Mesothelial cell of epicardium (in vitro differentiated cells): ENCODE measurements at regions not wholly inside any gene's neighbourhood (a gene's known extent, or its start where the extent isn't known, plus 50 kb on each side); places are given as distances from the start of the nearest gene placed in this dataset.

Source experiments
- DNase-seq, 2 experiments: peaks; one replicate each; pipeline ENCODE4 v3.0.0; 2021; ENCODE audit warnings: low spot score in 2 of 2; ENCODE audit not compliant: unreplicated experiment in 2 of 2
- H3K27ac Mint-ChIP-seq: 2 replicates; pipeline ENCODE4 v1.8.0; 2021; ENCODE audit warnings: mixed read lengths
- H3K27me3 Mint-ChIP-seq: 2 replicates; pipeline ENCODE4 v1.8.0; 2021; ENCODE audit warnings: low read depth, mixed read lengths
- H3K36me3 Mint-ChIP-seq: 2 replicates; pipeline ENCODE4 v1.8.0; 2021; ENCODE audit warnings: mixed read lengths
- H3K4me1 Mint-ChIP-seq: 2 replicates; pipeline ENCODE4 v1.8.0; 2021; ENCODE audit warnings: mixed read lengths
- H3K4me3 Mint-ChIP-seq: 2 replicates; pipeline ENCODE4 v1.8.0; 2021; ENCODE audit warnings: mild to moderate bottlenecking, moderate library complexity, mixed read lengths
- H3K9me3 Mint-ChIP-seq: 2 replicates; pipeline ENCODE4 v1.8.0; 2021; ENCODE audit warnings: mixed read lengths
- CTCF ChIP-seq: fragments of 200-600 bp; sonication (generic); IDR thresholded peaks from one replicate; pipeline ENCODE4 v1.5.0; 2021; ENCODE audit warnings: antibody characterized with exemption; ENCODE audit not compliant: unreplicated experiment

GRCh38 chr3:148532326-148532725 is 165.4 kb upstream of the AGTR1 start:
- Mint-ChIP-seq H3K4me1 (no peaks in the 10 kb centered on the region), H3K27me3 (peaks cover 6% of the 10 kb centered on the region), H3K36me3 (no peaks in the 10 kb centered on the region), H3K27ac (no peak overlapping the region), H3K9me3 (peaks cover under 1% of the 10 kb centered on the region), H3K4me3 (no peak overlapping the region)
- TF ChIP-seq CTCF = no peak
- DNase-seq = no peak

GRCh38 chr3:148532774-148533173 is 164.9 kb upstream of the AGTR1 start:
- Mint-ChIP-seq H3K27me3 (peaks cover 6% of the 10 kb centered on the region), H3K4me3 (no peak overlapping the region), H3K27ac (no peak overlapping the region), H3K9me3 (no peaks in the 10 kb centered on the region), H3K36me3 (no peaks in the 10 kb centered on the region), H3K4me1 (no peaks in the 10 kb centered on the region)
- TF ChIP-seq CTCF = no peak
- no peak for DNase-seq

- Mint-ChIP-seq H3K36me3 (no peaks in the 10 kb centered on the region), H3K9me3 (no peaks in the 10 kb centered on the region), H3K4me1 (no peaks in the 10 kb centered on the region), H3K4me3 (no peak overlapping the region), H3K27ac (no peak overlapping the region), H3K27me3 (peaks cover 3% of the 10 kb centered on the region)
- TF ChIP-seq CTCF = no peak
- no peak for DNase-seq
Observed at GRCh38 chr3:148534089-148534988, 163.4 kb upstream of the AGTR1 start.

GRCh38 chr3:148535001-148535400 is 162.7 kb upstream of the AGTR1 start:
- Mint-ChIP-seq H3K4me1 (no peaks in the 10 kb centered on the region), H3K4me3 (no peak overlapping the region), H3K9me3 (no peaks in the 10 kb centered on the region), H3K27ac (no peak overlapping the region), H3K27me3 (peaks cover 1% of the 10 kb centered on the region), H3K36me3 (no peaks in the 10 kb centered on the region)
- TF ChIP-seq CTCF = no peak
- DNase-seq = no peak

GRCh38 chr3:148540266-148540665 is 157.4 kb upstream of the AGTR1 start:
- Mint-ChIP-seq H3K4me1 (no peaks in the 10 kb centered on the region), H3K9me3 (no peaks in the 10 kb centered on the region), H3K27me3 (no peaks in the 10 kb centered on the region), H3K4me3 (no peak overlapping the region), H3K36me3 (no peaks in the 10 kb centered on the region), H3K27ac (no peak overlapping the region)
- no peak for TF ChIP-seq CTCF
- DNase-seq = no peak

- Mint-ChIP-seq H3K4me3 (no peak overlapping the region), H3K4me1 (no peaks in the 10 kb centered on the region), H3K27ac (no peak overlapping the region), H3K27me3 (no peaks in the 10 kb centered on the region), H3K36me3 (no peaks in the 10 kb centered on the region), H3K9me3 (no peaks in the 10 kb centered on the region)
- DNase-seq = no peak
- TF ChIP-seq CTCF = no peak
Observed at GRCh38 chr3:148540851-148541250, 156.9 kb upstream of the AGTR1 start.
